HG03025 (cell line): ENCODE measurements at regions not wholly inside any gene's neighbourhood (a gene's known extent, or its start where the extent isn't known, plus 50 kb on each side); places are given as distances from the start of the nearest gene placed in this dataset.

Source experiments
- ATAC-seq: cut with Tn5 transposase; IDR thresholded peaks from one replicate; pipeline ENCODE4 v1.9.1; 2021; ENCODE audit warnings: mild to moderate bottlenecking, moderate library complexity; ENCODE audit not compliant: unreplicated experiment, low FRiP score

DNA sequence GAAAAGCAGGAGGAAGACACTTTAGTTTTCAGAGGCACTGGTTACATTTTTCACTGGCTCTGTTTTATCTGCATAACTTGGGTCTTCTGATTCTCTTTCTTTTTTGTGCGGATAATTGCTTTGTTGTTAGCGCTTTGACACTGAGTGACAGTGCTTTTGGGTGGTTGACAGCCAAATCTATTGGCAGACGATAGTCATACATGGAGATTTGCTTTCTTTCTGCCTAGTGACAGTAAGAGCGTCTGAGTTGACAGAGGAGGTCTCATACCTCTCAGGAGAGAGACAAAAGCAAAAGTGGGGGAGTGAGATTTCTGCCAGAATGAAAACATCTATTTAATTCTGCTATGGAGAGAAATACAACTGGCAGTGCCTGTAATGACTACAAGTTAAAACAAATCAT, 2278.0 kb upstream of the WWC1 start:
- ATAC-seq, result no peak

DNA sequence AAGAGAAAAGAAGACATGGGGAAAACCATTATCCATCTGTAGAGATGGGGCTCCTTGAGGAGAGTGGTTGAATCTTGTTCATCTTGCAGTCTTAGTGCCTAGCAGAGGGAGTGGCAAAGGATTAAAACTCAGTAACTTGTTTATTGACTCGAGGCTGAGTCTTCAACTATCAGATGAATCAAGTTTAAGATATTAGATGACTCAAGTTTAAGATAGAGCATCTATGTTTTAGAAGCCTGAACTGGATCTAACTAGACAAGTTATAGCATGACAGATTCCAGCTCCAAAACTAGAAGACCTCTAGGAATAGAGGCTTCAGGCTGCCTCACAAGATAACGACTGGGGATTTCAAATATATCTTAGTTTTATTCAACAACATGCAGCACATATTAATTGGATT, 2277.2 kb upstream of the WWC1 start:
- no peak for ATAC-seq

DNA sequence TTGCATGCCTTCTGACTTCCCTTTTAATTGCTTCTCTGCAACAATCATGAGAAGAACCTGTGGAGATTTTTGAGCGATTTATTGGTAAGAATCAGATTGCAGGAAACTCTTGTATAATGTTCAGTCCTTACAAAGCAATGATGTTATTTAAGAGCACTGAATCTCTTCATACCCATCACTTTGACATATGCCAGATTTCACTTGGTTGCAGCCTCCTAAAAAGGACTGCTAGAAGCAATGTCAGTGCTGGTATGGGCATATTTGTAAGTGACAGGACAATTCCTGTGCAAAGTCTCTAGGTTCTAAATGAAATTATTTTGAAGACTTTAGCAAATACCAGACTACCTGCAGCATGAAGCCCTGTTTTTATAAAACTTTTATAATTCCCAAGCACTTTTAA, 2272.7 kb upstream of the WWC1 start:
- ATAC-seq, result no peak

DNA sequence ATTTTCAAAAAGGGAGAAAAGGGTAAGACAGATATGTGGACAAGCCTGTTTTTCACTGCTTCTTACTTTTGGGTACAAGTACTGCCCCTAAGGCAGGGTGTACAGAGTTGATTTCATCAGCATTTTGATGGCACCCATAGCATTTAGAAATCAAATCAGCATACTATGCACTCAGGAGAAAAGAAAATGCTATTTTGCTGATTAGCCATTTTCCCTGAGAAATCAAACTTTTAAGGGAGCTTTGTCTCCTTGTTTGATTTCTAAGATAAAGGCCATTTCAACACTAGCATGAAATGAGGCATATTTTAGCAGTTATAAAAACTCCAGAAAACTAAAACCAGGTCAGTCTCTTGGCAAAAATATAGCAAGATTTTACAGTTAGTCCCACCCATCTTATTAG, 2269.4 kb upstream of the WWC1 start:
- no peak for ATAC-seq

DNA sequence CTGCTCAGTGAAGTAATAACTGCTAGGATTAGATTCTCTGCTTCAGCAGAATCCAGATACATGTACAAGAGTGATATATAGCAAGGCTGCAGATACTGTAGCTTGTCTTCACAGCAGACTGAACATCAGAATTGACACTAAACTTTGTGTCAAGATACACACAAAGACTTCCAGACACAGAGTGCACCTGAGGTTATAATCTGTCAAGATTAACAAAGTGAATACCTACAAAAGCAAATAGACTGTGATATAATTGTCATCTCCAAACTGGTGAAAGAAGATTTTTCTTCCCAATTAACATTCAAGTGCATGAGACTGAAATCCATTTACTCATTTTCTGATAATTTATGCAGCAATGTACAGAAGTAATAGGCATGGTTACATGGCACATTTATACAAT, 2266.5 kb upstream of the WWC1 start:
- no peak for ATAC-seq

DNA sequence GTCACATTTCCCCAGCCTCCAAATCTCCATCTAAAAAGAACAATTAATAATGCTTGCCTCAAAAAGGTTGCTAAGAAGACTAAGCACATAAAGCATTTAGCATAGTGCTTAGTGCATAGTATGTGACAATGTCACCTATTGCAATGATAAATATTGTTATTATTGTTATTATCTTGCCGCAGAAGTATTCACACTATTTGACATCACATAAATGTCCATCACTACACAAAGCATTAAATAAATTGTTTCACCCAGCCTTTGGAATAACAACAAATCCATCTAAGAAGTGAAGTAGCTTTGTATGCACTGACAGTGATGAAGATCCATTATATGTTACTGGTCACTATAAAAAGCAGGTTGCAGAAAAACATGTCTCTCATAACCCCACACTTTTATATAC, 2263.9 kb upstream of the WWC1 start:
- no peak for ATAC-seq

DNA sequence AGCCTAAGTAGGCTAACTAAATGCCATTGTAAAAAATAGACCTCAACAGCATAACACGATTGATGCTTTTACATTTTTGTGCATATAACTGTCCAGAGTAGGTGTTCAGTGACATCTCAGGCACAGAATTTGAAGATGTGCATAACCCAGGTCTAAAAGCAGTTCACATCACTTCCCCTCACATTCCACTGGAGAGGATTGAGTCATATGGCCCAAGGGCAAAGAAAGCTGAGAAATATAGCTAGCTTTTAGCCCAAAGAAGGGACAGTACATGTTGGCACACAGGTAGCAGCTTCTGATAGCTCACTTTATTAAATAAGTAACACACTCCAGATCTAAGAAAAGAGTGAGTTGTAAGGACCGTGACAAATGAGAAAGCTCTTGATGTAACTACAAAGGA, 2259.5 kb upstream of the WWC1 start:
- ATAC-seq, result no peak

DNA sequence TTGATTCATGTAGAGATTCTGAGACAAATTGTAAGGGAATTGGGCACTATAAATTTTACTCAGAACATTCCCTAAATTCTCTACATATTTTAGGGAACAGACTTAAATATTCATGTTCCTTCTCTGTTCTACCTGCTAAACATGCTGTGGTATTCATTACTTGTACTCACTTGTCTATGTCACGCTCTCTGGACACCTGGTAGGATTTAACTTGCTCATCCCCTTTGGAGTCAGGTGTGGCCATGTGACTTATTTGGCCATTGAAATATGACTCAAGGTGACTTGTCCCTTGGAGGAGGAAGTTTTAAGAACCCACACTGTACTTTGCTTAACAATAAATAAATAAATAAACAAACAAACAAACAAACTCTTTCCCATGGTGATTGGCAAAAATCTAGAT, 2258.8 kb upstream of the WWC1 start:
- ATAC-seq, result no peak

DNA sequence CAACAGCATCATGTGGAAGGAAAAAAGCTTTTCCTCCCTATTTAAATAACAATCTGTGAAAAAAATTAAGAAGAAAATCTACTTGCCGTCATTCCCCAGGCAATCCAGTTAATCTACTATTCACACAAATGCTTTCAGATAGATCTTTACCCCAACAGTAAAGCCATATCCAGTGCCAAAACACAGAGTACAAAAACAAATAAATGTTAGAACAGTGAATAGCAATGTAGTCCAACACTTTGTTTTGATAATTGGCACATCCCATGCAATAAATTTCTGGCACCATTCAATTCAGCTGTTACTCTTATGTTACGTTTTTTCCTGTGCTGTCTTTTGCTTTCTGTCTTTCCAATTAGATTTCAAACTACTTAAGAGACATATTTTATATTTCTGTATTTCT, 2245.5 kb upstream of the WWC1 start:
- ATAC-seq, result no peak

DNA sequence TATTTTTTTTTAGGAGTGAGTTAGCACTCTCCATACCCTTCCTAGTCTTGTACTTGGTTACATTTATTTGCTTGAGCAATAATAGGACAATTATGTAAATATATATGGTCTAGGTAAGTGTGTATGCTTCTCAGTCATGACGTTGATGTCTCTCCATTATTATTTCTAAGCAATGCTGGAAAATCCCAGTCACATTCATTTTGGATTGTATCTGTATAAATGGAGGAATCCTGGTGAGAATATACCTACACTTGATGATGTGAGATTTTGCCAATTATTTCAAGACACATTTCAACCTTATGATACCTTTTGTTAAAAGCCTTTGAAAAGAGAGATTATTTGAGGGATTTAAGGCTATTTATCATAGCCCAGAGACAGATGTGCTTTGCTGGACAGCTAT, 2244.5 kb upstream of the WWC1 start:
- no peak for ATAC-seq

DNA sequence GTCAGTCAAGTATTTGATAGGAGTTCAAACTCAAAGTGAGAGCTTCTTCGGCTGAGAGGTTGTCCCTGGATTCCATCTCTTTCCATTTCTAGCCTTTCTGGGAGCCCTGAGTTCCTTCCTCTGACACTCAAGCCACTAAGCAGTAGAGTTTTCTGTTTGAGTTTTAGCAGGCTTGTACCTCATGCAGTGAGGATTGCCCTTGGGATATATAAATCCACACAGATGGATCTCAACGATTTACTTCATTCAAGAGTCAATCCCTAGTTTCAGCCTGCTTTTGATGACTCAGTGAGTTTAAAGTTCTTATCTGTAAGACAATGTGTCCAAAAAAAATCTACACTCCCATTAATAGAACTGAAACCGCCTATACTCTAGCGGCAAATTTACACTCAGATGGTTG, 2240.9 kb upstream of the WWC1 start:
- ATAC-seq, result no peak

DNA sequence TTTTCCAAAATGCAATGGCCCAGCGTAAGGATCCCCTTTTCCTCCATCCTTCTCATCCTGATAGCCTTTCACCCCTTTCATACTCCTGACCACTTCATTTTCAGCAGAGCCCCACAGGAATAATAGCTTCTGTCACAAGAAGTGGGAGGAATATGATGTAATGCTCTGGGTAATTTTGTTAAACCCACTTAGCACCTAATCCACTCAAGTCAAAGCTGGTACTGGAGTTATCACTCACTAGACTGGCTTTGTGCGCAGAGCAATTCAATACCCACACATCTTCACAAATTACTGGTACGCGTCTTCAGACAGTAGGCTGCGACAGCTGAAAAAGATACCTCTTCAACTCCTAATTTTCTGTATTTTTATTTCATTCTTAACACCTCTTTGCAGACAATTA, 2232.8 kb upstream of the WWC1 start:
- ATAC-seq, result no peak

DNA sequence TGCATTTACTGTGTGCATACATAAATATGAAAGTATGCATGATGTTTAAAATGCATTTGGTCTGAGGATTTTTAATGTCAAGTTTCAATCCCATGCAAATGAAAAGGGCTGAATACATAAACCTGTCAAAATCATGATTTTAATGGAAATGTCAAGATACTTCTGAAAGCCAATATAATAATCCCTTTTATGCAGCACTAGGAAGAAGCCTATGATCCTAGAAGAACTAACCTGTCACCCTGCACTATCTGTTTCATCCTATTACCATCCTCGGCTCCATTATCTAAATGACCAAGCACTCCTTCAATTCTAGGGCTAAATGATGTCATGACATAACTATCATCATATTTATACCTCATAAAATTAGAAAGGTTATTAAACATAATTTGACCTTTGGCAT, 2229.4 kb upstream of the WWC1 start:
- ATAC-seq, result no peak

DNA sequence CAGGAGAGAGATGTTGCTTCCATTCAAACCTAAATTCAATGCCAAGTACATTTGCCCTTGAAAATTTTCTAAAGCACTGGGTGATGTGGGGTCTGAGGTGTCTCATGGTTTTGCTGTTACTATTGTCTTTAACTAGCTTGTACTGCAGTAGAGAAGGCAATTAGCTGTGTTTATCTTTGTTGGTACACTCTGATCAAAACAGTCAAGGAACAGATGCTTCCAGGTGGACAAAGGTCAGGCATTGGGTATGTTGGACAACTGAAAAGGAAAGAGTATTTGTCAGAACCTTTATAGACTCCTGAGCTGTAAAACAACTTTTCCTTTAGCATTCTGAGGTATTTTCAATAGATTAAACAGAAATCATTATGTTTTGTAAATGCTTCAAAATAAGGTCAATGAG, 2228.7 kb upstream of the WWC1 start:
- no peak for ATAC-seq

DNA sequence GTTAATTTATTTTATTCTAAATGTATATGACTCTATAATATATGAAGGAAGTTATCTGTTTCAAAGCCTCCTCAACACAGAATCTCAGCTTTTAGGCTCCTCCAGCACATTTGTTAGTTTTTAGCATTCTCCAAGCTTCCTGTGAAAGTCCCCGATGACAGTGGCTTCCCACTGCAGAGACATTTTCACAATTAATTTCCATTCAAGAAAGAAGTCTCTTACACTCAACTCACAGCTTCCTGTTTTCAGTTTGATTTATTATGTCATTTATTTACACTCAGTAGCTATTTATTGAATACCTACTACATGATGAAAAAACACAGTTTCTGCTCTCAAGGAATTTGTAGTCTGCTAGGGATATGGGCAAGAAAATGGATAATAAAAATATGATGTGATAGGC, 2228.2 kb upstream of the WWC1 start:
- no peak for ATAC-seq

DNA sequence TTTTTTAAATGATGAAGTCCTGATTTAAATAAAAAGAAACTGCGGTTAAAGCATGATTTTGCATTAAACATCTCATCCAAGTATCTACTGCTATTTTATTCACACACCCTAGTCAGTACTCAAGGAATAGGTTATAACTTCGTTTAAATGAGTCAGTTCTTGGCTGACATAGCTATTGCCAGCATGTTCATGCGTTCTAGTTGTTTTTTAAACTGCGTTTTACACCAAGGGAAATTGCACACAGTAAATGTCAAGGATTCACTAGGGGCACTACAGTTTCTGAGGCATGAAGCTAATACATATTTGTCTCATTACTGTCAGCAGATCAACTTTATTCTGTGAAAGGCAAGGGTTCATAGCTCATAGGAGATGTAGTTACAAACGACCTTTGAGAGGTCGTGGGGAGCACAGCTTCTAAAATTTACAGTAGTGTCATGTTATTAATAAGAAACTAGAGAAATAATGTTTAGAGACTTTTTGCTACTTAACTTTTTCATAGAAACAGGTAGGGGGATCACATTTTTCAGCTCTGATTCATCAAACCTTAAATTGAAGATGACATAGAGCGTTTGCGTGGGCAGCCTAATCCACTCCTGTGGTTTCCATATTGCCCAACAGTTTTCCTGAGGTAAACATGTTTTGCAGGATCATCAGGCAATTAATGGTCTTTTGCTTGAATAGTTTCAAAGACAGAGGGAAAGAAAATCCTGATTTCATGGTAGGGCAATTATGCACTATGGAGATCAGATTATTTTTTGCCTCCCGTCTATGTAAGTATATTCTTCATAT, 2222.7 kb upstream of the WWC1 start:
- no peak for ATAC-seq

DNA sequence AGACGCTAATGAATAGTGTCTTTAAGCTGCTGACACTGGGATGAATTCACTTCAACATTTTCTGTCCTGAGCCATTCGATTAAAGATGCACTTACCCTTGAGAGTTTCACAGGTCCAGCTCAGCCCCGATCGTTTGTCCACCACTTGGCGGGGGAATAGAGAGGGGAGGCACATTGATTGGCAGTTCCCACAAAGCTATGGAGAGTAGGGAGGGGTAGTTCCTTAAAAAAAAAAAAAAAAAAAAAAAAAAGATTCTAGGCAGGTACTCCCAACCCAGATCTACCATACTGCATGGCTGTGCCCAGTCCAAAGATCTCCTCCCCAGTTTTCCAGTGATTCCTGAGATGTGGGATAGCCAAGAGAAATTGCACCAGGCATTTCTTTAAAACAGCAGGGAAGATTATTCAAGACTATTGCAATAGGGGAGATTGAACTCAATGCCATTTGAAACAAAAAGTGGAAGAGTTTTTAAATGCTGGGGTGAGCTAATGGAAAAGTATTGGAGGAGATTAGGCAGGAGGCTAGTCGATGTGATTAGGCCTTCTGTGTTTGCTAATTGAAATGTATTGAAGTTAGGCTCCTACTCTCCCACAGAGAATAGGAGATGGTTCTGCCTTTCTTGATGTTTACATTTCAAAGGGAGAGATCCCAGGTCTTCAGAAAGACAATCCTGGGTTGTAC, 2217.4 kb upstream of the WWC1 start:
- no peak for ATAC-seq

DNA sequence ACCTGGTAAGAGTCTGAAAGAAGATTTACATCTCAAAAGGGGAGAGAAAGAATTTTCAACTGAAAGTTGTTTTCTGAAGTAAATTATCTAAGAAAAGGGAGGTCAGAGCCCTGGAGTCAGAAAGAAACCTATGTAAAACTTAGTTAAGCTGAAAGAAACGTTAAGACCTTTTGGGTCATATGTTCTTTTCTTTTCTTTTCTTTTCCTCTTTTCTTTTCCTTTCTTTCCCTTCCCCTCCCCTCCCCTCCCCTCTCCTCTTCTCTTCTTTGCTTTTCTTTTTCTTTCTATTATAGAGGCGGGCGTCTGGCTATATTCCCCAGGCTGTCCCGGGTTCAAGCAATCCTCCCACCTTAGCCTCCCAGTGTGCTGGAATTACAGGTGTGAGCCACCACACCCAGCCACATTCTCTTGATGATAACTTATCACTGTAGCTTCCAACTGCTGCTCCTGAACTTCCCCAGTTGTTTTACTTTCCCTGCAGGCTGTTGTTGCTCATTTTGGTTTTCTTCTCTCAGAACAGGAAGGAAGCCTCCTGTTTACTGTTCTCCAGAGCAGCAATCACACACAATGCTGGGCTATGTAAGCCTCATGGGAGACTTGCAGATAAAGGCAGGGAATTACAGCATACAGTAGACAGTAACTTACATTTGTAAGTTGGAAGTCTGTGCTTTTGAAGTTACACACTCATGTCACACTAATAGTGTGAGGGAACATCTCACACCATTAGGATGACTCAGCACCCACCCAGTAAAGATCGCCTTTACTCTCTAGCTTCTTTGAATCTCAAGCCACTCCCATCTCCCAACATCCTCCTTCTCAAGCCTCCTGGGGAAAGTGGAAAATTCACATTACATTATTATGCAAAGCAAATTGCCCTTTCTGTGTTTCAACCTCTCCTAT, 2216.6 kb upstream of the WWC1 start:
- ATAC-seq, result no peak

DNA sequence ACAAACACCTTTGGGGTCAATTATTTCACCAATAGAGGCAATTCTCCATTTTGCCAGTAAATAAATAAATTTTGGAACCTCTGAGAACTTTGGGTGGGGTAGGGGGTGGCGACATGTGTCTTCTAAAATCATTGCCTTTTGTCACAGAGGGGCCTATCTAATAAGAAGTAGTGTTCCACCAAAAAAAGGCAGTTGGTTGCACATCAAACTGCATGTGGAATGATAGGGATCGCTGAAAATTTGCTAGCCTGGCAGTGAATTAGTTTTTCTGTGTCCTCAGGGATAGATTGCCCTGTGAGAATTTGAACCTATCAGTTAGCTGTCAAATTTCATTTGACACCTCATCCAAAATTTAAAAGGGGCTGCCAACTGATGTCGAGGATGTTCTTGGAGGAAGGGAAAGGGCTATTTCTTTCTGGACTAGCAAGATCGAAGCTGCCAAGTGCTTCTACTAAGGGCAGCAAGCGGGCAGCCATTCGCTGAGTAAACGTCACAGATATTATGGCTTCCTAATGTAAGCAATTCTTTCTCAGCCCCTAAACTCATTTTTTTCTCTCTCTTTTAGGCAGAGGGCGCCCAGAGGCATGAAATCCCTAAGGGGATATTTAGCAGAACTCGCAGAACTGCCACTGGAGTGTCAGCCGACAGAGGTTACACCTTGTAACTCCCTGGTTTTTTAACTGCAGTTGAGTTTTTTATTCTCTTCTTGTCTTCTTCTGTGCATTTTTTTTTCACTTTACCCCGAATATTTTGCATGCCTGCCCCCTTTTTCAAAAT, 2208.1 kb upstream of the WWC1 start:
- no peak for ATAC-seq

DNA sequence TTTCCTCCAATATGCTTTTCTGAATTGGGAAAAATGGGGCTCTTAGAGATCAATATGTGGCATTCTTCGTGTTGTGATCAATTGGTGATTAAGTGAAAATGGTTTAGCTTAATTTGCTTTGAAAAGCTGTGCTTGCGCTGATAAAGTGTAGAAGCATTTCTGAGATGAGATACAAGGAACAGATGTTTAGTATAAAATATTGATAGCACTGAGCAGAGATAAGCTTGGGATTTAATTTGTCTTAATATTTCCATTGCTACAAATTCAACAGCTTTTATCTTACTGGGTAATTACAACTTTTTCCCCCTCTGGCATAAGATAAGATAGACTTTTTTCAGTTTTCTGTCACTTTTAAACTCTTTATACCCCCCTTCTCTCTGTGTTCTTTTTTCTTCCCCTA, 2204.9 kb upstream of the WWC1 start:
- no peak for ATAC-seq
